ENCODE measurements at regions not wholly inside any gene's neighbourhood (a gene's known extent, or its start where the extent isn't known, plus 50 kb on each side); places are given as distances from the start of the nearest gene placed in this dataset.
A peak's percentile ranks its signal among the peaks of the same experiment; 100 is the strongest.

- ATAC-seq (no peak), DNase-seq (no peak)
- no peak overlapping the region for H3K27ac Mint-ChIP-seq
- POLR2A ChIA-PET = no interaction called here
- no peaks in the 10 kb centered on the region for H3K9me3 Mint-ChIP-seq (ENCODE audit: low read depth)
- intact Hi-C loops (cut with DNase I, micrococcal nuclease) = loop anchor here in 1 of 2 experiments (5.0 kb wide), 1 partner anchor 643 kb away; no protein-coding TSS in a partner anchor
- H3K4me3 Mint-ChIP-seq = no peak overlapping the region
- peaks cover 7% of the 10 kb centered on the region for H3K27me3 Mint-ChIP-seq
- CTCF ChIA-PET = interaction anchor here (0.6 to 5.6 kb wide), 5 partner anchors 179 to 290 kb away, joined by 3 to 181 read pairs (median 5); partner anchors contain the start of gene ARHGEF3
- peaks cover 32% of the 10 kb centered on the region for H3K4me1 Mint-ChIP-seq
- no peaks in the 10 kb centered on the region for H3K36me3 Mint-ChIP-seq (ENCODE audit: low read depth)
These were observed 75.0 kb upstream of the SPATA12 start for GRCh38 chr3:56985460-56985859.

GRCh38 chr3:56983427-56983826, 77.0 kb upstream of the SPATA12 start:
- DNase-seq = no peak
- Mint-ChIP-seq H3K36me3 (ENCODE audit: low read depth) (no peaks in the 10 kb centered on the region), H3K9me3 (ENCODE audit: low read depth) (no peaks in the 10 kb centered on the region), H3K4me3 (no peak overlapping the region), H3K4me1 (peaks cover 34% of the 10 kb centered on the region), H3K27me3 (no peaks in the 10 kb centered on the region), H3K27ac (no peak overlapping the region)
- POLR2A ChIA-PET = no interaction called here
- CTCF ChIA-PET = interaction anchor here (0.7 kb wide), 1 partner anchor 24 kb away, joined by 3 read pairs; no protein-coding TSS in a partner anchor
- ATAC-seq = no peak
- intact Hi-C loops (cut with DNase I, micrococcal nuclease) = loop anchor here in 1 of 2 experiments (5.0 kb wide), 1 partner anchor 106 kb away; no protein-coding TSS in a partner anchor

DNA sequence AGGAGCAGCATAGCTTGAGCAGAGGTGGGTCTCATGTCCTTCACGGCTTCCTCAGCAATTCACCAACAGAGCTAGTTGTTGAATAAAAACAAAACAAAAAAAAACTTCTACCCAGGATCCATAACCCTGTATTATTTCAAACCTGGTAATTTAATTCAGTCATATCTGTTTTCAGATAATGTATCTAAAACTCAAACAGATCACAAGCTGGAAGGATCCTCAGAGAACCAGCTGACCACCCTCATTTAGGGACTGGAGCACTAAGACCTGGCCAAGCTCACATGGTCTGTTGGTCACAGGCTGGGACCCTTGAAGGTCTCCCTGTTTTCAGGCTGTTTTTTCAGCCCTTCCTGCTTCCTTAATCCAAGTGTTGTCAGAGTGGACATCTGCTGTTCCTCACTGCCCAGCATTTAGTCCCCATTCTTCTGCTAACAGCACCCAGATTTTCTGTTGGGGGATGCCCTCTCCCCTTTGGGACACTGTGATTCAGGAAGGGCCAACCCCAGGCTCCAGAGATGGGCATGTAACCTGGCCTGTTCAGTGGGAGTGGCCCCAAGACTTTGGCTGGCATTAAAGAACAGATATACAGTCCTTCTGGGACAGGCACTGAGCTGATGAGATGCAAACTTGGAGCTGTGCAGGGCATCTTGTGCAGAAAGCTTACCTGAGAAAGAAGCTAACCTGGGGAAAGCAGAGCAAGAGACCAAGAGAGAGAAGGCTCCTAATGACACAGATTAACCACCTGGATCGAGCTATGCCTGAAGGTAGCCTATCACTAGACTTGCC, 78.8 kb upstream of the SPATA12 start:
- Mint-ChIP-seq H3K36me3 (ENCODE audit: low read depth) (no peaks in the 10 kb centered on the region), H3K4me3 (no peak overlapping the region), H3K27me3 (no peaks in the 10 kb centered on the region), H3K9me3 (ENCODE audit: low read depth) (no peaks in the 10 kb centered on the region), H3K27ac (peak overlapping the region; percentile 78), H3K4me1 (peaks cover 30% of the 10 kb centered on the region)
- ChIA-PET CTCF (interaction anchor here (0.5 to 2.4 kb wide), 16 partner anchors 9 to 296 kb away, joined by 3 to 22 read pairs (median 3); partner anchors contain the start of gene ARHGEF3), POLR2A (interaction anchor here (1.3 kb wide), 1 partner anchor 181 kb away, joined by 7 read pairs; no protein-coding TSS in a partner anchor)
- no peak for ATAC-seq
- DNase-seq = no peak
- intact Hi-C loops (cut with DNase I, micrococcal nuclease) = loop anchor here (1.0 to 5.0 kb wide), 8 partner anchors 51 to 425 kb away; partner anchors contain the start of genes ARHGEF3 (in 1 of the 2) and CCDC66 (in 1 of the 2)

- H3K36me3 Mint-ChIP-seq (ENCODE audit: low read depth) = no peaks in the 10 kb centered on the region
- intact Hi-C loops (cut with DNase I, micrococcal nuclease) = loop anchor here (1.0 to 5.0 kb wide), 9 partner anchors 50 to 424 kb away; partner anchors contain the start of genes ARHGEF3 (in 1 of the 2) and CCDC66 (in 1 of the 2)
- POLR2A ChIA-PET = interaction anchor here (0.6 to 1.3 kb wide), 2 partner anchors 14 to 180 kb away, joined by 4 to 7 read pairs; no protein-coding TSS in a partner anchor
These were observed 79.6 kb upstream of the SPATA12 start for GRCh38 chr3:56980798-56981390.

DNA sequence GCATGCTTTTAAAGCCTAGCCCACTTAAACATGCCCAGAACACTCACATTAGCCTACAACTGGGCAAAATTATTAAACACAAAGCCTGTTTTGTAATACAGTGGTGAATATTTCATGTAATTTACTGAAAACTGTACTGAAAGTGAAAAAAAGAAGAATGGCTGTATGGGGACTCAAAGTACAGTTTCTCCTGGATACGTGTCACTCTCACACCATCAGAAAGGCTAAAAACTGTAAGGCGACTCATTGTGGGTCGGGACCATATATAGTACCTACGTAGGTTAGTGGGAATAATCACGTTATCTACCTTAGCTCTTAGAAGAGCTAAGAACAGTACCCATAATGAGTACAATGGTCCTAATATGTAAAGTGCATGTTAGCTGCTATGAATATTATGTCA, 80.2 kb upstream of the SPATA12 start:
- CTCF ChIA-PET = interaction anchor here (1.2 to 2.5 kb wide), 4 partner anchors 8 to 181 kb away, joined by 5 to 22 read pairs (median 12); no protein-coding TSS in a partner anchor
- H3K27me3 Mint-ChIP-seq = no peaks in the 10 kb centered on the region
- no peaks in the 10 kb centered on the region for H3K9me3 Mint-ChIP-seq (ENCODE audit: low read depth)
- H3K27ac Mint-ChIP-seq = peak overlapping the region; percentile 78
- no peak overlapping the region for H3K4me3 Mint-ChIP-seq
- POLR2A ChIA-PET = no interaction called here
- no peak for DNase-seq
- H3K4me1 Mint-ChIP-seq = peaks cover 17% of the 10 kb centered on the region
- ATAC-seq = peak; percentile 39
- no peaks in the 10 kb centered on the region for H3K36me3 Mint-ChIP-seq (ENCODE audit: low read depth)
- intact Hi-C loops (cut with DNase I, micrococcal nuclease) = loop anchor here (1.0 to 5.0 kb wide), 6 partner anchors 49 to 423 kb away; partner anchors contain the start of genes ARHGEF3 (in 1 of the 2) and CCDC66 (in 1 of the 2)

More at GRCh38 chr3:56980798-56981390, 79.6 kb upstream of the SPATA12 start:
- peak overlapping the region; percentile 78 for H3K27ac Mint-ChIP-seq
- ATAC-seq (peak; percentile 95), DNase-seq (peak; percentile 82)
- CTCF ChIA-PET = interaction anchor here (0.5 to 2.5 kb wide), 16 partner anchors 8 to 542 kb away, joined by 3 to 22 read pairs (median 4); partner anchors contain the start of gene ARHGEF3
- H3K27me3 Mint-ChIP-seq = no peaks in the 10 kb centered on the region
- H3K4me1 Mint-ChIP-seq = peaks cover 23% of the 10 kb centered on the region
- no peak overlapping the region for H3K4me3 Mint-ChIP-seq
- no peaks in the 10 kb centered on the region for H3K9me3 Mint-ChIP-seq (ENCODE audit: low read depth)

- ATAC-seq = no peak
- Mint-ChIP-seq H3K4me1 (peaks cover 17% of the 10 kb centered on the region), H3K27me3 (no peaks in the 10 kb centered on the region), H3K9me3 (ENCODE audit: low read depth) (no peaks in the 10 kb centered on the region), H3K4me3 (no peak overlapping the region), H3K36me3 (ENCODE audit: low read depth) (no peaks in the 10 kb centered on the region), H3K27ac (peak overlapping the region; percentile 17)
- ChIA-PET POLR2A (no interaction called here), CTCF (interaction anchor here (1.1 to 2.5 kb wide), 5 partner anchors 9 to 226 kb away, joined by 3 to 15 read pairs (median 5); no protein-coding TSS in a partner anchor)
- intact Hi-C loops (cut with DNase I, micrococcal nuclease) = loop anchor here (1.0 to 5.0 kb wide), 6 partner anchors 49 to 423 kb away; partner anchors contain the start of genes ARHGEF3 (in 1 of the 2) and CCDC66 (in 1 of the 2)
- DNase-seq = no peak
These were observed 80.7 kb upstream of the SPATA12 start for GRCh38 chr3:56979791-56980190.

- intact Hi-C loops (cut with DNase I, micrococcal nuclease) = no loop called here
- ATAC-seq (no peak), DNase-seq (no peak)
- ChIA-PET CTCF (interaction anchor here (0.9 to 1.0 kb wide), 3 partner anchors 11 to 176 kb away, joined by 3 to 5 read pairs (median 3); partner anchors contain the start of gene ARHGEF3), POLR2A (no interaction called here)
- Mint-ChIP-seq H3K4me1 (peaks cover 17% of the 10 kb centered on the region), H3K4me3 (no peak overlapping the region), H3K27me3 (no peaks in the 10 kb centered on the region), H3K9me3 (ENCODE audit: low read depth) (no peaks in the 10 kb centered on the region), H3K27ac (no peak overlapping the region), H3K36me3 (ENCODE audit: low read depth) (no peaks in the 10 kb centered on the region)
These were observed 82.9 kb upstream of the SPATA12 start for GRCh38 chr3:56977561-56977889.

GRCh38 chr3:56976651-56977560, 83.6 kb upstream of the SPATA12 start:
- ATAC-seq = no peak

GRCh38 chr3:56975567-56975966, 84.9 kb upstream of the SPATA12 start:
- Mint-ChIP-seq H3K36me3 (ENCODE audit: low read depth) (no peaks in the 10 kb centered on the region), H3K9me3 (ENCODE audit: low read depth) (no peaks in the 10 kb centered on the region), H3K4me1 (peaks cover 9% of the 10 kb centered on the region), H3K27ac (no peak overlapping the region), H3K4me3 (no peak overlapping the region), H3K27me3 (no peaks in the 10 kb centered on the region)
- ATAC-seq = no peak
- POLR2A ChIA-PET = no interaction called here
- DNase-seq = no peak
- intact Hi-C loops (cut with DNase I, micrococcal nuclease) = no loop called here
- CTCF ChIA-PET = no interaction called here

More at GRCh38 chr3:56976651-56977560, 83.6 kb upstream of the SPATA12 start:
- DNase-seq = no peak
- intact Hi-C loops (cut with DNase I, micrococcal nuclease) = no loop called here
- ChIA-PET CTCF (interaction anchor here (0.7 to 1.0 kb wide), 4 partner anchors 12 to 176 kb away, joined by 3 to 5 read pairs (median 4); partner anchors contain the start of gene ARHGEF3), POLR2A (no interaction called here)
- Mint-ChIP-seq H3K27me3 (no peaks in the 10 kb centered on the region), H3K27ac (no peak overlapping the region), H3K4me3 (no peak overlapping the region), H3K4me1 (peaks cover 17% of the 10 kb centered on the region), H3K9me3 (ENCODE audit: low read depth) (no peaks in the 10 kb centered on the region), H3K36me3 (ENCODE audit: low read depth) (no peaks in the 10 kb centered on the region)

DNA sequence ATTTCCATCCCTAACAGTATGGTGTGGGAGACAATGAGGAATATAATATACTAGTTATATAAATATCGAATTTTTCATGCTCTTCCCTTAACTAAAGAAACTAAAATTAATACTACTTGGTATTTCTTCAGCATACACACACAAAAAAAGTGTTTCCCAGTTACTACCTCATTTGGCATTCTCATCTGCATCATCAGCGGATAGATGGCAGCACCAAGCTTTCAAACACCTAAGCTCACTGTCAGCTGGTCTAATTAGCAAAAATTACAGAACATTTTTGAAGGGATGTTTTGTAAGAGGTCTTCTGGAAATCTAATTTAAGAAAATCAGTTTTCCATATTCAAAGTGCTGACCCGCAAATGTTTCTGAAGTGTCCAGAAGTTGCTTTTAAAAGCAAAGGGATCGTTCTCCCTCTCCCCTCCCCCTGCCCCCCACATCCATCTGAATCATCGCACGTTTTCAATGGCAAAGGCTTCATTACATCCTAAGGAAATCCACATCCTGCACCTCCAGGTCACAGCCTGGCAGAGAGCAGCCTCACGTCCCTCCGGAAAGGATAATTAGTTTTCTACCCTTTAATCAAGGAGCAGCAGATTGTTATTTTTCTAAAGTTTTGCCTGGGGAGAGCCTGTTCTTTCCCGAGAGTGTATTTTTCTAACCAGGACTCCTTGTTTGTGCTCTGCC, 86.1 kb upstream of the SPATA12 start:
- no peak for DNase-seq

More for the DNA sequence above, 86.1 kb upstream of the SPATA12 start:
- POLR2A ChIA-PET = no interaction called here
- Mint-ChIP-seq H3K36me3 (ENCODE audit: low read depth) (no peaks in the 10 kb centered on the region), H3K27me3 (no peaks in the 10 kb centered on the region), H3K4me1 (peaks cover 10% of the 10 kb centered on the region), H3K9me3 (ENCODE audit: low read depth) (no peaks in the 10 kb centered on the region), H3K27ac (peak overlapping the region; percentile 28), H3K4me3 (no peak overlapping the region)
- no peak for ATAC-seq
- CTCF ChIA-PET = interaction anchor here (0.6 to 0.8 kb wide), 3 partner anchors 232 to 300 kb away, joined by 3 to 4 read pairs (median 3); no protein-coding TSS in a partner anchor
- intact Hi-C loops (cut with DNase I, micrococcal nuclease) = no loop called here

Measured in activated CD4-positive, alpha-beta T cell treated with anti-CD3 and anti-CD28 coated beads for 36 hours (primary cell).